Parathyroid adenoma (tissue), 2 donors: ENCODE measurements at regions not wholly inside any gene's neighbourhood (a gene's known extent, or its start where the extent isn't known, plus 50 kb on each side); places are given as distances from the start of the nearest gene placed in this dataset.

Experiments used
- H2AFZ ChIP-seq: fragments of 300-600 bp; sonication (generic); one replicate; pipeline ENCODE4 v1.7.0; 2017; ENCODE audit warnings: antibody characterized with exemption, mild to moderate bottlenecking
- H3K27ac ChIP-seq: fragments of 300-600 bp; sonication (generic); one replicate; pipeline ENCODE4 v1.7.0; 2017
- H3K27me3 ChIP-seq: fragments of 300-600 bp; sonication (generic); one replicate; pipeline ENCODE4 v1.7.0; 2017; ENCODE audit warnings: low read length; ENCODE audit not compliant: control insufficient read depth, insufficient read depth
- H3K36me3 ChIP-seq: fragments of 300-600 bp; sonication (generic); one replicate; pipeline ENCODE4 v1.7.0; 2017; ENCODE audit warnings: low read length; ENCODE audit not compliant: control insufficient read depth, insufficient read depth
- H3K4me1 ChIP-seq: fragments of 300-600 bp; sonication (generic); one replicate; pipeline ENCODE4 v1.7.0; 2017; ENCODE audit warnings: control low read depth
- H3K4me2 ChIP-seq: fragments of 300-600 bp; sonication (generic); one replicate; pipeline ENCODE4 v1.7.0; 2017; ENCODE audit warnings: low read length
- H3K4me3 ChIP-seq: fragments of 300-600 bp; sonication (generic); one replicate; pipeline ENCODE4 v1.7.0; 2017; ENCODE audit warnings: low read depth, low read length
- H3K79me2 ChIP-seq: fragments of 300-600 bp; sonication (generic); one replicate; pipeline ENCODE4 v1.7.0; 2017; ENCODE audit warnings: control low read depth
- H3K9ac ChIP-seq: fragments of 300-600 bp; sonication (generic); one replicate; pipeline ENCODE4 v1.7.0; 2017; ENCODE audit warnings: mild to moderate bottlenecking
- H3K9me3 ChIP-seq: fragments of 300-600 bp; sonication (generic); one replicate; pipeline ENCODE4 v1.7.0; 2017; ENCODE audit warnings: low read length; ENCODE audit not compliant: control insufficient read depth
- TF ChIP-seq, protein P1 (sequence below): fragments of 300-600 bp; sonication (generic); IDR thresholded peaks from one replicate; pipeline ENCODE4 v1.7.0; 2017; ENCODE audit warnings: antibody characterized with exemption, mild to moderate bottlenecking
- donor health status: primary hyperparathyroidism.

DNA sequence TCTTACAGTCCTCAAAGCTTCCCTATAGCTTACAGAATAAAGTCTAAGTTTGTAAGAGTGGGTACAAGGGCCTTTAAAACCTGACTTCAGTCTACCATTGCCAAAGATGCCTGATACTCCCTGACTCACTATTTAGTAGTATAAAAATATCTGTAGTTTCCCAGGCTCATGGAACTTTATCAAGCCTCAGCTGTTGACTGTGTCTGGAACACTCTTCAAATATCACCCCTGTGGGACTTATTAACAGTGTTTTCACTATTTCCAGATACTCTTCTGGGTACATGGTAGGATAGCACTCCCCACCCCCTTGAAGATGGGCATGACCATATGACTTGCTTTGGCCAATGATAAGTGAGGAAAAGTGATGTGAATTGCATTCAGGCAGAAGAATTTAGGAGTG lies 105.3 kb upstream of the TENT5A start:
- TF ChIP-seq, protein P1, sequence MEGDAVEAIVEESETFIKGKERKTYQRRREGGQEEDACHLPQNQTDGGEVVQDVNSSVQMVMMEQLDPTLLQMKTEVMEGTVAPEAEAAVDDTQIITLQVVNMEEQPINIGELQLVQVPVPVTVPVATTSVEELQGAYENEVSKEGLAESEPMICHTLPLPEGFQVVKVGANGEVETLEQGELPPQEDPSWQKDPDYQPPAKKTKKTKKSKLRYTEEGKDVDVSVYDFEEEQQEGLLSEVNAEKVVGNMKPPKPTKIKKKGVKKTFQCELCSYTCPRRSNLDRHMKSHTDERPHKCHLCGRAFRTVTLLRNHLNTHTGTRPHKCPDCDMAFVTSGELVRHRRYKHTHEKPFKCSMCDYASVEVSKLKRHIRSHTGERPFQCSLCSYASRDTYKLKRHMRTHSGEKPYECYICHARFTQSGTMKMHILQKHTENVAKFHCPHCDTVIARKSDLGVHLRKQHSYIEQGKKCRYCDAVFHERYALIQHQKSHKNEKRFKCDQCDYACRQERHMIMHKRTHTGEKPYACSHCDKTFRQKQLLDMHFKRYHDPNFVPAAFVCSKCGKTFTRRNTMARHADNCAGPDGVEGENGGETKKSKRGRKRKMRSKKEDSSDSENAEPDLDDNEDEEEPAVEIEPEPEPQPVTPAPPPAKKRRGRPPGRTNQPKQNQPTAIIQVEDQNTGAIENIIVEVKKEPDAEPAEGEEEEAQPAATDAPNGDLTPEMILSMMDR, result no peak
- Histone ChIP-seq H3K79me2 (no peaks in the 10 kb centered on the region), H3K27ac (no peak overlapping the region)

DNA sequence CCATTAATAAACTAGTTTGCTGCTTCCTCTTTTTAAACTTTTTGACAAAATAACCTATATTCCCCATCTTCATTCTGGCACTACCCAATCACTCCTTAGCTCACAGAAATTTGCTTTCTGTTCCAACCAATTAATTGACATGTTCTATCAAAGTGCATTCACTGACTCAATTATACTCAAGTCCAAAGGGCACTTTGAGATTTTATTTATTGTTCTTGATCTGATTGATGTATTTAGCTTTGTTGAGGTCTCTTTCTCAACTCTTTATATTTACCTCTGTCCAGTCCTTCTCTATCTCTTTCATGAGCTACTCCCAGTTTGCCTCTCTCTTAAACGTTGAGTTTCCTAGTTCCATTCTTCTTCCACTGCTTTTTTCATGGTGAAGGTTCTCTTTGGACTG lies 104.4 kb upstream of the TENT5A start:
- Histone ChIP-seq H3K9ac (no peak overlapping the region), H3K4me2 (no peak overlapping the region), H3K9me3 (no peaks in the 10 kb centered on the region), H3K79me2 (no peaks in the 10 kb centered on the region), H3K27ac (no peak overlapping the region), H3K36me3 (no peaks in the 10 kb centered on the region), H2AFZ (no peak overlapping the region), H3K4me1 (no peaks in the 10 kb centered on the region), H3K27me3 (no peaks in the 10 kb centered on the region), H3K4me3 (no peak overlapping the region)
- TF ChIP-seq, protein P1, result no peak

More for the DNA sequence above, 105.3 kb upstream of the TENT5A start:
- H3K9ac ChIP-seq, result no peak overlapping the region
- no peak overlapping the region for H3K4me3 ChIP-seq
- H3K4me1 ChIP-seq, result no peaks in the 10 kb centered on the region
- H3K36me3 ChIP-seq, result no peaks in the 10 kb centered on the region
- H3K27me3 ChIP-seq, result no peaks in the 10 kb centered on the region
- H2AFZ ChIP-seq, result no peak overlapping the region
- H3K9me3 ChIP-seq, result no peaks in the 10 kb centered on the region
- H3K4me2 ChIP-seq, result no peak overlapping the region

DNA sequence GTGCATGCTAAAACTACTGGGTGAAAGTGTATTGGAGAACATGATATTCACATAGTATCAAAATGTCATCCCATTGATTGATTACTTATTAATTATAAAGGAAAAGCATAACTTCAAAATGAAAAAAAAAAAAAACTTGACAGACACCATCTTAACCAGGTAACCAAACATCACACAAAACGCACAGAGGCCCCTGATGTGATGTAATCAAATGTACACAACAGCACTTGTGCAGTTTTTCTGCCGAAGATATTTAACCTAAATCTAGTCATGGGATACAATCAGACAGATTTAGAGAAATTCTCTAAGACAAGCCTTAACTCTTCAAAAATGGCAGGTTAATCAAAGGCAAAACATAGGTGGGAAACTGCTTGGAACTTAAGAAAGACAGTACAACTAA lies 102.0 kb upstream of the TENT5A start:
- no peaks in the 10 kb centered on the region for H3K4me1 ChIP-seq
- no peaks in the 10 kb centered on the region for H3K27me3 ChIP-seq
- TF ChIP-seq, protein P1, result no peak

DNA sequence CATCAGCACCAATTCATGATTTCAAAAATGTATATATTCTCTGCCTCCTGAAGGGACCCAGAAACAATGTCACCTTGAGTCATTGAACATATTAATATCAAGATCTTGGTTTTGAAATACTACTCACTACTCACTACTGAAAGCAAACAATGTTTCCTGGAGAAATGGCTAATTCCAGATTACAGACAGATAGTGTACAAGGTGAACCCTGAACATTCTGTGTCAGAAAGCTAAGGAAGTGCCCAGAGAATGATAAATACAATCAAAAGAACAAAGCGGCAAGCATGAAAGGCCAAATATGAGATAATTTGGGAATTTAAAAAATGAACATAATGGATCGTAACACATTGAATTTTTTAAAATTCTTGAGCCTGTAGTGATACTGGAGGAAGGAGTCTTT lies 101.5 kb upstream of the TENT5A start:
- no peak overlapping the region for H3K4me2 ChIP-seq
- no peak overlapping the region for H2AFZ ChIP-seq
- no peaks in the 10 kb centered on the region for H3K36me3 ChIP-seq
- TF ChIP-seq, protein P1, result no peak
- no peak overlapping the region for H3K9ac ChIP-seq
- H3K27ac ChIP-seq, result no peak overlapping the region
- H3K9me3 ChIP-seq, result no peaks in the 10 kb centered on the region
- no peaks in the 10 kb centered on the region for H3K4me1 ChIP-seq
- H3K79me2 ChIP-seq, result no peaks in the 10 kb centered on the region
- no peaks in the 10 kb centered on the region for H3K27me3 ChIP-seq
- H3K4me3 ChIP-seq, result no peak overlapping the region

More for the DNA sequence above, 102.0 kb upstream of the TENT5A start:
- no peak overlapping the region for H3K9ac ChIP-seq
- H3K9me3 ChIP-seq, result no peaks in the 10 kb centered on the region
- no peaks in the 10 kb centered on the region for H3K36me3 ChIP-seq
- no peak overlapping the region for H2AFZ ChIP-seq
- H3K4me3 ChIP-seq, result no peak overlapping the region
- H3K4me2 ChIP-seq, result no peak overlapping the region
- H3K27ac ChIP-seq, result no peak overlapping the region
- H3K79me2 ChIP-seq, result no peaks in the 10 kb centered on the region

DNA sequence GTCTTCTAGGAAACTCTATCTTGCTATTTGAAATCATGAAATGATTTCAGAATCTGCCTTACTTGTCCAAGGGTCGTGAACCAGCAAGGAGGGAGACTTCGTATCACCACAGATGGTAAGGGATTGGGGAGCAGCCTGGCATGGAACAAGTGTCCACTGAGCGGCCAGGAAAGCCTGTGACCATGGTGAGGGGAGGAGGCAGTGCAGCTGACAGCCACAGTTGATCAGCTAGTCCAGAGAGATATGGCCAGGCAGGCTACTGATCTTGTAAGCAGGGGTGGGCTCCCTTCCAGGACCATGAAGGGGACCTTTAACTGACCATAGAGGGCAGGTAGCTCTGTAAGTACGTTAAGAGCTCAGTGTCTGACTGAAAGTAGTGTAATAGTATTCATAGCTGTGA lies 96.8 kb upstream of the TENT5A start:
- Histone ChIP-seq H3K79me2 (no peaks in the 10 kb centered on the region), H3K4me1 (no peaks in the 10 kb centered on the region)

More for the DNA sequence above, 96.8 kb upstream of the TENT5A start:
- Histone ChIP-seq H3K9ac (no peak overlapping the region), H3K36me3 (no peaks in the 10 kb centered on the region), H3K9me3 (no peaks in the 10 kb centered on the region), H3K27me3 (no peaks in the 10 kb centered on the region), H3K4me3 (no peak overlapping the region), H2AFZ (no peak overlapping the region), H3K4me2 (no peak overlapping the region), H3K27ac (no peak overlapping the region)
- TF ChIP-seq, protein P1, result no peak
